ENCODE measurements at regions not wholly inside any gene's neighbourhood (a gene's known extent, or its start where the extent isn't known, plus 50 kb on each side); places are given as distances from the start of the nearest gene placed in this dataset.

DNA sequence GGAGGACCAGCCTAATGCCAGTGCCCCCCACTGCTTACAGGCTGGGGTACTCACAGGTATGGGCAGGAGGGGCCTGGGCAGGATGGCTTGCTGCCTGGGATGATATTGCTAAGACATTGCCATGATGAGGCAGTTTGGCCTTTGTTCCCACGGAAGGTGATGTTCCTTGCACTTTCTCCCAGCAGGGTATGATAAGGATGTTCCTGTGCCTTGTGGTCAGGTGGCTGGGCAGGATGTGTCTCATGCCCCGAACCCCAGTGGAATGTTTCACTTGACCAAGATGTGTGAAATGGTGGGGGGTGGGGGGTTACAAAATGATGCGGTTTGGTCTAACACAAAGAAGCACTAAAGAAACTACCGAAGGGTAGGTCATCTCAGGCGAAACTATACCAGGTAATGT lies 337.8 kb upstream of the ZFHX3 start:
- no peak for DNase-seq

DNA sequence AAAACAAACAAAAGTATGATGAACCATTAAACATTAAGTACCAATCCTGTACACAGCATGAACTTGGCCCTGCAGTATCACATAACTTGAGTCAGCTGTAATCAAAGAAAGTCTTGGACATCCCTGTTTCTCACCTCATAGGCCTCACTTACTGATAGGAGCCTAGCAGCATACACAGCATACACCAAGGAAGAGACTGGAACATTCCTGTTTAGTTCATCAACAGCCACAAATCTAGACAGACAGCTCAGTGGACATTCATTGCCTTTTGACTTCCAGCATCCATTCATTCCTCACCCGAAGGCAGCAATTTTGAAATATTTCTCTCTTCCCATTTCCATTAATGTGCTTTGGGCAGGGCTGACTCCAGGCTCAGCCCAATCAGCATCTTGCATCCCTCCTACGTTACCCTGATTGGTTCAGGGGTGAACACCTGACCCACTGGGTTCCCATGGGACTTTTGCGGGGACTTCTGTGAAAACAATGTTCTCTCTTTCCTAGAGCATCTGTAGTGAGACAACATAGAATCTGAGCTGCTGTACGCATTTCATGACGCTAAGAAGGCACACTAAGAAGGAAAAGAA lies 336.7 kb upstream of the ZFHX3 start:
- no peak for DNase-seq

DNA sequence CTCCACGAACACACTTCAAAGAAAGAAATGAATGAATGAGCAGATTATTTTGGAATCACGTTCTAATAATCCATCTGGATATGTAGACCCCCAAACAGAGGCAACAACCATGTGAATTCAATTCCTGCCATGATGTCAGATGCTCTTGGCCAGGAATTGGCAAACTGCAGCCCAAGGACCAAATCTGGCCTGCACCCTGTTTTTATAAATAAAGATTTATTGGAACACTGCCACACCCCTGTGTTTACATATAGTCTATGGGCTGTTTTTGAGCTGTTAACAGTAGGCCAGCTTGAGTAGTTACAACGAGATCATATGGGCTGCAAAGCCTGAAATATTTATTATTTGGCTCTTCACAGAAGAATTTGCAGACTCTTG lies 336.0 kb upstream of the ZFHX3 start:
- DNase-seq, result no peak

DNA sequence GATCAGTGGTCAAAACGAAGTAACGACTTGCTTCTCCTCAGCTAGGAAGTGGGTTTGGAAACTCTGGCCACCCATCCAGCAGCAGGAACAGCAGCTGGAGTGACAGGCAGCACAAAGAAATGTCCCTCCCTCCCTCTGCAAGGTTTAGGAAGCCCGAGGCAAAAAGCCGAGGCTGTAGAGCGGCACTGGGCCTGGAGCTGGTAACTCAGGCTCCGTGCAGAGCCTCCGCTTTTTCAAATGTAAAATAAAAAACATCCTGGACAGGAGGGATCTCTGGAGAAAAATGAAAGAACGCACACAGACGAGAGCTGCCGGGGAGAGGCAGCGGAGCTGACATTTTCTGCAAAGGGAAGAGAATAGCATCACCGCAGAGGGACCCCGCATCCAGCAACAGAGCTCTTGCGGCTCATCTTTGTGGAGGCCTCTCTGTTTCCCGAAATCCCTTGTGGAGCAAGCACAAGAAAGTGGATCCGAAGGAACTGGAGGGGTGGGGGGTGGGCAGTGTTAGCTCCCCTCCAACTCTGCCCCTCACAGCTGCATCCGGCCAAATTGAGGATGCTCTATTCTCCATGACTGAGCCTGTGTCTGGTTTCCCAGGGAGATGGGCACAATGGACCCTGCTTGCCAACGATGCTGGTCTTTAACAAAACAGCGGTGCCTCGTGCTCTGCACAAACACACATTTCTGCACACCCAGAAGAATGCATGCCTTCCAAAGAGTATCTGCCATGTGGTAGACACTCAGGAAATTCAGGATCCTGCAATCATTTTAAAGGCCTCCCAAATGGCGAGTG lies 335.5 kb upstream of the ZFHX3 start:
- DNase-seq, result no peak

DNA sequence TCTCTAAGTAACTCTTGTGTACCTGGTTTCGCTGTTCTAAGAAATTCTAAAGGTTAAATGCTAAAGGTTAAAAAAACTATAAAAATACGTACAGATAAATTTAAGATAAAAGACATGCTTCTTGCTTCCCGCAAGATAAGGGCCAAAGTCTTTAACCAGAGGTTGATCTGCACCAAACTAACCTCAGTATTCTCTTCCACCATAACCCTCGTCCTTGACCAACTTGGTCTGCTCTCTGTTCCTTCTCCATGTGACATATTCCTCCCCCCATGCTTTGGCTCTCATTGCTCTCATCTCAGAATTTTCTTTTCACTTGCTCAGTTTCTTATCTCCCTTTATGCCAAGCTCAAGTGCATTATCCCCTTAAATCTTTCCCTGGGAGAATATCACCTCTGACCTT lies 330.5 kb upstream of the ZFHX3 start:
- no peak for DNase-seq

DNA sequence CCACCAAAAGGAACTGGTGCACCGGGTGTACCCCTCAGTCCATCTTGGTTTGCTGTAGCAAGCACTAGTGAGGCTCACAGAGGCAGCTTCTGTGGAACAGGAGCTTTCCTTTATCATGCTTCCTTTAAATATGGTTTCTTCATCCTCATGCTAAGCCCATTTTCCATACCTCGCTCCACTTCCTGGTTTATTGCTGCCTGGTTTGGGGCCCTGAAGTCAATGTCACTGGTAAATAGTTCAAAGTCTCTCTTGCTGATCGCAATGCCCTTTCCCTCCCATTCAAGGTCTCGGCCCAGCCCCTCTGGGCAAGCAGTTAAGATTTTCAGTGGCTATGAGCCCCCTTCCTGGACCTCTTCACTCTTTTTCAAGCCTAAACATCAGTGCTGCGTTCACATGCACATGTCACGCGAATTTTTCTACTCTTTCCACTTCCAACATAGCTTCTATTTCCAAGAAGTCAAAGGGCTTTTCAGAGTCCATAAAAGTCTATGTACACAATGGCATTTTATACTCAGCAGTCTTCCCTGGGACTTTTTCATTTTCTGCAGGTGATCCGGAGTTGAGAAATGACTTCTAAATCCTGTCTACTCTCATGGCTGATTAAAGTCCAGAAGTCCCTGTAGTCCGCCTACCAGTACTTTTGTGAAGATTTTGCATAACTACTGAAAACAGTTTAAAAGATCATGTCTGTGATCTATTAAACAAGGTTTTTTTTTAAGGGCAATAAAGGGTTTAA lies 323.8 kb upstream of the ZFHX3 start:
- no peak for DNase-seq

DNA sequence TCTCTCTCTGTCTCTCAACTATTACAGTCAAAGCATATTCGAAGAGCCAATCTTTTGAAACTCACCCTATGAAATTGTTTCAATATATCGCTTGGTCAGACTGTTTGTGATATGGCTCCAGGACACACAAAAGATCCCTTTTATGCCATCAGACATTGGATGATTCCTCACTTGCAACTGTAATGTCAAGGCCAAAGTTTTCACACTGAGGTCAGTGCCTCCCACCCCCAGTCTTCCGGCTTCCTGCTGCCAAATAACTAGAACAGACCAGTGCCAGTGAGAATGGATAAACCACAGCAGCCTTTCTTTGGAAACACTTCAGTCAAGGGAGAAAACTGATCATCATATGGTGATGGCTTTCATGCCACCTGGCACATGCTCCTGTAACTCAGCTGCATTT lies 321.9 kb upstream of the ZFHX3 start:
- no peak for DNase-seq

DNA sequence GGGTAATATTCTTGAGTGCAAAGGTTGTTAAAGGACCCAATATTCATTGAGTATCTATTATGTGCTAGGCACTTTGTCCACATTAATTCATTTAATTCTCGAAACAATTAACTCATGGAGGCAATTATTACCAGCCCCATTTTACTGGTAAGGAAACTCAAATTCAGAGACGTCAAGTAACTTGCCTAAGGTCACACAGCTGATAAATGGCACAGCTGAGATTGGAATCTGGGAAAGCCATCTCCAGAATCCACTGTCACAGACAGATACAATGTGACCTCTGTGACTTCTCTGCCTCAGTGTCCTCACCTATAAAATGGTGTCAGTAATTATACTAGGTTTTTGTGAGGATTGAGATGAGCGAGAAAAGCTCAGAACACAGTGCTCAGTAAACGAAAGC lies 320.8 kb upstream of the ZFHX3 start:
- DNase-seq, result no peak

DNA sequence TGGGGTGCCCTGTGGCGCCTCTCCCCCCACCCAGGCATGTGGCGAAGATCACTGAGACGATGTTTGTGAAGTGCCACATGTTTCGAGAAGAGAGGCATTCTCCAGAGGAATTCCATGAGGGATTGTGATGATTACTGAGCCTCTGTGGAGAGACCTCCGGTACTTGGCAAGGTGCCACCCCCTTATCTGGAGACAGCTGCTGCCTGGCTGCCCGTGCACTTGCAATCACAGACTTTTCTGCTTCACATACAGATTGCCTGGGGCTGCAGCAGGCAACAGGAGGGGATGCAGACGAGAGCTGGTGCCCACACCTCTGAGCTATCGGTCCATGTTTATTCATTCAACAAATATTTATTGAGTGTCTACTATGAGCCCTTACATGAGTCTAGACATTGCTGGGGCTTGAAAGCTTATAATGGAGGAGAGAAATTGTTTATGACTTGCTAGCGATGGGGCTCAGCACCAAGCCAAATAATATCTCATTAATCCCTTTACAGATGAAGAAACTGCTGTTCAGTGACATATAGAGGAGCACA lies 317.2 kb upstream of the ZFHX3 start:
- peak; percentile 68 for DNase-seq

DNA sequence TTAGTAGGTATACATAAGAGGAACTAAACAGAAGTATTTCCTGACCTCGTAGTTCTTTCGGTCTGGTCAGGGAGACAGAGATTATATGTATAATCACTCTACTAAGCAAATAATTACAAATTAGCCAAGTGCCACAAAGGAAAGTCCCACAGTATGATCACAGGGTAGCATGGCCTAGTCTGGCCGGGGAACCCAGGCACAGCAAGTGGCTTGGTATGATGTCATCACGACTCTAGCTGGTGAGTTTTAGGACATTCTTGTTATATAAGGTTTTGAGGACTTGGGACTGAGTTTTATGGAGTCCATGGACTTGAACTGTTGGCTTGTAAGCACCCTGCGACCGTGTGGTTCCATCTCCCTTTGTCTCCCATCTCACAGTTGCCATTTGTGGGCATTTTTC lies 316.5 kb upstream of the ZFHX3 start:
- no peak for DNase-seq

DNA sequence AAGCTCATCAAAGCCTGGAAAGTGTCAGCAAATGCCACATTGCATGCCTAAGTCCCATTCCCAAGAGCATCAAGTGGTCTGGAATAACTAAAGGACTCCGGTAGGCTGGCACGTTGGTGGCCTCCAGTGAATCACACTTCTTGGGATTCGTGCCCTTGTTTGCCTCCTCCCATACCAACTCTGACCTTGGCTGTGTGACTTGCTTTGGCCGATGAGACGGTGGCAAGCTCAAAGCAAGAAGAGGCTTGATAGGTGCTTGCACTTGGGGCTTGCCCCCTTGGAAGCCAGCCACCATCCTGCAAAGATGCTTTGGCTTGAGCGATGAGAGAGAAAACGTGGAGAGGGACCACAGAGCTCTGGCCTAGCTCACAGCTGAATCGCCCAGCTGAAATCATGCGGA lies 313.1 kb upstream of the ZFHX3 start:
- no peak for DNase-seq

DNA sequence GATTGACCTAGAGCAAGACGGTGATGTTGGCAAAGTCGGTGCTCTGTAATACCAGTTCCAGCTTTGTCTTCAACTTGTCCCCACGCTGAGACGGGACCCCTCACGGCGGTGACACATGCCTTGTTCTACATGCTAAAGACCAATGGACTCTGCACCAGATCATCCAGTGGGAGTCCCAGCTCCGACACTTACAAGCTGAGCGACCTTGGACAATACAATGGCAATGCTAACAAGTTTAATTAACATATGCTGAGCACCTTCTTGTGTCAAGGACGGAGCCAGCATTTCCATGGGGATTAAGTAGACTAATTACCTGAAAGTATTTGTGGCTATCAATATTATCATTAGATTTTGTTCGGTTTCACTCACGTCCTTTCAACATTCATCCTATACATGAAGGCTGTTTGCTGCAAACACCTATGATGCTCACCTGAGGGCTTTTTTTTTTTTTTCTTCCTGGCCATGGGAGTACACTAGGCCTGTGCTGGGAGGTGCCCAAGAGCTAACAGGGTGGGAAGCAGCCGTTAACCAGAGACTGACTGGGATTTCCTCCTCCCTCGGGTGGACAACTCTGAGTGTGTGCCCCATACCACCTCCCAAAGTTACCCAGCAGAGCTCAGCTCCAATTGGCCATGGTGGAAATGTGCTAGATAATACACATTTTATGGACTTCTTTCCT lies 308.6 kb upstream of the ZFHX3 start:
- DNase-seq, result no peak

DNA sequence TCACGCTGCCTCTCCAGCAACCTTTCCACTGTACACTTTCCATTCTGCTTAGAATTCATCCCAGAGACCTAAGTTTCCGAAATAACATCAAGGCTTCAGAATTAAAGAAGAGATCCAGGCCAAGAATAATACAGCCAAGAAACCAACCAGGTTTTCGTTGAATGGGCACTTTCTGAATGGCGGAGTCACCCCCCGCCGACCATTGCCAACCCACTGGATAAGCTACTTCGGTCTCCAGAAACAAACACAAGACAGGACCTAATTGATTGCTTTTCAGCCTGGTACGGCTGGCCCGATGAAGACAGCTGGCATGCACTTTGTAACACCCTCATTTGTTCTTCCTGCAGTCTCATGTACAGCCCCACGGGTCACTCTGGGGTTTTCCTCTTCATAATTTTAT lies 308.1 kb upstream of the ZFHX3 start:
- DNase-seq, result no peak

DNA sequence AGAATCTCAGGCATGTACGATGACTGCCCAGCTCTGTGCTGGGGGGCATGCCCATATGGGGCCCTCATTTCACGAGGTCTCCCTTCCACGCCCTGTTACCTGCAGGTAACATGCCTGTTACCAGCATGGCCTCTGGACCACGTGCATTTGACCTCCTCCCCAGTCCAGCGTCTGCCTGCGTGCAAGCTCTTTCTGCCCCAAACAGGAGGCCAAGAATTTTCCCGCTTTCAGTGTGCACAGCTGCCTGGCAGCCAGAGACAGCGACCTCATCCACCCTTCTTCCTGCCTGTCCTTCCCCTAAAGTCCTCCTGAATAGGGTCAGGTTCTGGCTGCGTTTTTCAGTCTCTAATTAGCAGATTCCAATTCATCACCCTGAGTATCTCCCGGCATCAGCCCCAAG lies 306.5 kb upstream of the ZFHX3 start:
- DNase-seq, result no peak

DNA sequence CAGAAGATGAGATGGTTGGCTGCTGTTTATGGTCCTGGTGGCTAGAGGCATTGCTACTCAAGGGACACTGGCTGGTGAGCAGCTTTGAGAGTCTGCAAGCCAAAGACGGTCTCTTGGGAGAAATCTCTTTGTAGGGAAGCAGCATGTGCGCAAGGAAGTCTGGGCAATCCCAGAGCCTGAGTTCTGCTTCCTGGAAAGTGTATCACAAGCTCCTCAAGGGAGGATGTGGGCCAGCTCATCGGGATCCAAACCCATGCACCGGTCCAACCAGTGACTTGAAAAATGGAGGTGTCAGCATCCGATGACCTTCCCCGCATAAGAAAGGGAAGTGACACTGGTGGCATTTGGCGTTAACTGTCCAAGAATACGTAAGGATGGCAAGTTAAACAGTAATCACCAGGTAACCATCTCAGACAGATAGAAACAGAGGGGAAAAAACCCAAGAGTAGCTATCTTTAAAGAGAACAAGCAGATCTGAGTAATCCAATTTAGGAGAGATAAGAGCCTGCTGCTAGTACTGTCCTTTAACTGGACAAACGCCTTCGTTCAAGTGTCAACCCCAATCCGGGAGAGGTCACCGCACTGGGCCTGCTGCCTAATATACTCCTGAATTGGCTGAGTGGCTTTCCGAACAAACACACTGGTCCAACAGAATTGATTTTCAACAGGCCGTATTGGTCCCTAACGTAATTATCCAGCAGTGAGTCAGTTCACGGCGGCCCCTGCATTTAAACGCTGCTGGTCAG lies 303.0 kb upstream of the ZFHX3 start:
- no peak for DNase-seq

DNA sequence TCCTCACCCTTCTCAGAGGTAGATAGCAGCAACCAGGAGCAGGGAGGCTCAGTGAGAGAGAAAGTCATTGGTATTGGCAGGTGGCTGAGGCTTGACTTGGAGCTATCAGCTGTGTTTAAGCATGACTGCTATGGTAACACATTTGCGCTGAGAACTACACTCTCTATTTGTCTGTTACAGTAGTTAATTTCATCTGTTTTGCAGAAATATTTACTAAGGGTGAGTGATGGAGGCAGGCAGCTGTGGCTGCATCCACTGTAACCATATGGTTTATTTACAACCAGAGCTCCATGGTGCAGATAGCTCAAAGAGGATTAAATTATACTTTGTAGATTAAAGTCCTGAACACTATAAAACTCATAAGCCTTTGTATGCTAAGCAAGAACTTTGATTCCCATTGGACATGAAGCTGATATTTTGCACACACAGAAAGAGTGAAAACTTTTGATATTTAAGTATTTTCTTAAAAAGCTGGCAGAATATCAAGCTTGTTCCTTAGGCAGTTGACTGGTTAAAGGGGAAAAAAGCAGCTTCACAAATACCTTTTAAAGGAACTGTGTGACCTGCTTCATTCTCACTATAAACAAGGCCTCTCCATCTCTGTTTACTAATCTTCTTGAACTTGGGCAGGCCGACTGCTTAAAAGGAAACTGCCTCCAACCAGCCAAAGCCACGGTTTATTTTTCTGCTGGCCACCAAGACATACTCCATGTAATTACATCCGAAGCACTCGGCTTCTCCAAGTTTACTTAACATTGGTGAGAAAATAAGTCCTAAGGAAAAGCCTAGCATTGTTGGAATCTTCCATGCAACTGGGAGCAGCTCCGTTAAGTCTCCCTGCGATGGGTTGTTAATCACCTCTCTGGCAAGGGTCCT lies 299.8 kb upstream of the ZFHX3 start:
- no peak for DNase-seq

DNA sequence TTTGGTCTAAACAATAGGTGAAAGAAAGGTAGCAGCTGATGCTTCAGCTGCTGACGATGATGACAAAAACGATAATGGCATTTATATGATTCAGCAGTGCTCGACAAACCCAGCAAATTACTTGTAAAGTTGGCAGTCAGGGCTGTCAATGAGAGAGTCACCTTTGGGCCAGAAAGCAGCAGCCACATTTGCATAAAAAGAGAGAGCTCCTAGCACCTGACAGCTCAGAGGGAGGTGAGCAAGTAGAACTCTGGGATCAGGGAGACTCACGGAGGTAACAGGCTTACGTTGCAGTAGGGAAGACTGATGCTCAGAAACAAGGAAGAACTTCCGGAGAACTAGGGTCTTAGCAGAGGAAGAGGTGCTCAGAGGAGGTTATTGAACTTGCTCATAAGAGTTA lies 291.9 kb upstream of the ZFHX3 start:
- no peak for DNase-seq

DNA sequence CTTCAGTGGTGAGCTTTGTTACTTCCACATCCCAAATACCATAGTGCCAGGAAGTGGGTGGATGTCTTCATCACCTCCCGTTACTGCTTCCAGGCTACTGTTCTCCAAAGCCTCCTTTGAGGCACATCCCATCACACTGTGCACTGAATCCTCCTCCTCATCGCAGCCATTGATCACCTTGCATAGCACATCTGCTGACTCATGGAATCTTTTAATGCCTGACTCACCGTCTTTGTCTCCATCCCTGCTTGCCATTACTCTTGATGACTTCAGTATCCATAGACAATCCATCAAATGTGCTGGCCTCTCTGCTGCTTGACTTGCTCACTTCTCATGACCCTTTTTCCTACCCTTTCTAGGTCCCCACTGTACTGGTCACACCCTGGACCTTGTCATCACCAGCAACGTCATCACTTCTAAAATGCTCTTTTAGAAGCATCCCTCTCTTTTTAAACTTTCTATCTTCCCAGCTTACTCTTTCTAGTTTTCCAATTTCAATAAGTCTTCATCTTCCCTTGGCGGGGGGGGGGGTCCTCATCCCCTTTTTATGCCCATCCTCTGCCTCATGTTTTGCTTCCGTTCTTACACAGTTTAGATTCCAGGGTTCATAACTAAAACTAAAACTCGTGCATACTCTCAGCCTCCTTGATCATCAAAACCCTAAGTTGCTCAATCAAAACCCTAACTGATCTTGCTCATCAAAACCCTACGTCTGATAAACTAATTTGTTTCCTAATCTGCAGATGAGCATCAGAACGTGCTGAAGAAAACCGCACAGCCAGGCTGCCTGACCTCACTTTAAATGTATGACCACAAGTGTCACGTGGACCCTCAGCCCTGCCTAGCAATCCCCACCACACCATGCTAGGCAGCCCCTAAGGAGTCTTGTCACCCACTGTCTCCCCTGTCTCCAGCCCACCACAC lies 289.7 kb upstream of the ZFHX3 start:
- DNase-seq, result no peak

DNA sequence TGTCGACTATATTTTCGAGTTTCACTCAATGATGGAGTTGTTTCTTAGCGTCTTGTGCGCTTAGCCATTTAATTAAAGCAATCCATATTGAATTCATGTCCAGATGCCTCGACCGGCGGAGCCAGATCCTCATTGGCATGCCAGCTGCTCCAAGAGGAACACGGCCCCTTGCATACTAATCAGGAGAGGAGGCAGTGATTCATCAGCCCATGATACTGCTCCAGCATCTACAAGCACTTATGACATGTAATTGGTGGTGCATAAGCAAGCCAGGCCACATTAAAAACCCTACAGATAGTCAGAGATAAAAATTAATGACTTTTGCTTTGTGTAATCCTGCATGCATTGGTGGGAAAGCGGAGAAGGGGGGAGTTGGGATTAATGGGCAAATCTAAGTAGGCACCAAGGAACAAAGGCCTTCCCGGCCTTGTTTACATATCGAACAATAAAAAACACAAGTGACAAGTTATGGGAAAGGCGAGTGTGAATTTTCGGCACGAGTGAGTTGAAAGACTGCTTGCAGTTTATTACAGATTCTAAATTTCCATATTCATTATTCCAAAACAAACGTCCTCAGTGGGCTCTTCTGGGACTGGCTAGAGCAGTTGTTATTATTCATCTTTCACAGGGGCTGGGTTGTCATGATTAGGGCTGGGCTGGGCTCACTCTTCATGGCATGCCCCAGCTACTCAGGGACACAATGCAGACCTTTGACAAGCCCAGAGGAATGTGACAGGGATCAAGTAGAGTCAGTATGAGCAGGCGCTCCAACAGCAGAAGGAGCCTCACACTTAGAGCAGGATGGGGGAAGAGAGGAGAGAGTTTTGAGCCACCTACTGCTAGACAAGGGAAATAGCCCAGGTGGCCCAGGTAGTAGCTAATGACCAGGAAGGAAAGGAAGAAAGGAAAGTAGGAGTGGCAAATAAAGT lies 281.7 kb upstream of the ZFHX3 start:
- no peak for DNase-seq

Measured in NCI-H1436 (cell line).